NCI-H1092 (cell line): ENCODE measurements at regions not wholly inside any gene's neighbourhood (a gene's known extent, or its start where the extent isn't known, plus 50 kb on each side); places are given as distances from the start of the nearest gene placed in this dataset.

Experiments used
- DNase-seq: peaks from one replicate; lab custom pipeline; 2025; lab: John Stamatoyannopoulos, UW

- no peak for DNase-seq
Measured at GRCh38 chr12:23185346-23185745, 560.4 kb downstream of the ETNK1 start.

GRCh38 chr12:23186950-23187349 is 562.0 kb downstream of the ETNK1 start:
- DNase-seq: no peak

- no peak for DNase-seq
Measured at GRCh38 chr12:23193552-23193951, 568.6 kb downstream of the ETNK1 start.

GRCh38 chr12:23197266-23197665 is 572.3 kb downstream of the ETNK1 start:
- DNase-seq: no peak

GRCh38 chr12:23202728-23203127 is 577.8 kb downstream of the ETNK1 start:
- no peak for DNase-seq

GRCh38 chr12:23204933-23205778 is 580.2 kb downstream of the ETNK1 start:
- peak; percentile 27 for DNase-seq

- DNase-seq: no peak
Measured at GRCh38 chr12:23209793-23210192, 584.8 kb downstream of the ETNK1 start.

- DNase-seq: no peak
Measured at GRCh38 chr12:23210573-23210972, 585.6 kb downstream of the ETNK1 start.

- no peak for DNase-seq
Measured at GRCh38 chr12:23211384-23212320, 586.7 kb downstream of the ETNK1 start.

GRCh38 chr12:23217158-23217557 is 592.2 kb downstream of the ETNK1 start:
- DNase-seq: no peak

- no peak for DNase-seq
Measured at GRCh38 chr12:23217667-23218066, 592.7 kb downstream of the ETNK1 start.

GRCh38 chr12:23221066-23221465 is 596.1 kb downstream of the ETNK1 start:
- peak; percentile 4 for DNase-seq

- DNase-seq: no peak
Measured at GRCh38 chr12:23221926-23222325, 597.0 kb downstream of the ETNK1 start.

- no peak for DNase-seq
Measured at GRCh38 chr12:23222801-23223200, 597.8 kb downstream of the ETNK1 start.

- no peak for DNase-seq
Measured at GRCh38 chr12:23228101-23228500, 603.1 kb downstream of the ETNK1 start.

GRCh38 chr12:23230899-23231298 is 605.9 kb downstream of the ETNK1 start:
- no peak for DNase-seq

GRCh38 chr12:23236066-23236780 is 611.3 kb downstream of the ETNK1 start:
- no peak for DNase-seq

- DNase-seq: no peak
Measured at GRCh38 chr12:23236811-23237210, 611.8 kb downstream of the ETNK1 start.

- DNase-seq: no peak
Measured at GRCh38 chr12:23238190-23238589, 613.2 kb downstream of the ETNK1 start.

GRCh38 chr12:23238957-23239356 is 614.0 kb downstream of the ETNK1 start:
- DNase-seq: no peak

- DNase-seq: no peak
Measured at GRCh38 chr12:23245186-23245585, 620.2 kb downstream of the ETNK1 start.

GRCh38 chr12:23253191-23253590 is 628.2 kb downstream of the ETNK1 start:
- DNase-seq: no peak
